ENCODE measurements at regions not wholly inside any gene's neighbourhood (a gene's known extent, or its start where the extent isn't known, plus 50 kb on each side); places are given as distances from the start of the nearest gene placed in this dataset.

GRCh38 chr3:56980243-56980642 is 80.2 kb upstream of the SPATA12 start:
- Mint-ChIP-seq H3K4me3 (peak overlapping the region in 1 of 2 donors; percentile 67), H3K4me1 (ENCODE audit: low read depth) (peaks cover 34% of the 10 kb centered on the region), H3K27ac (no peak overlapping the region), H3K27me3 (ENCODE audit: low read depth) (no peaks in the 10 kb centered on the region), H3K9me3 (no peaks in the 10 kb centered on the region), H3K36me3 (ENCODE audit: insufficient read depth in 2 of 2) (no peaks in the 10 kb centered on the region)
- ATAC-seq (replicated peaks in 1 of 2), result peak; percentile 56 to 64
- peak in 1 of 2 donors; percentile 17 for DNase-seq

DNA sequence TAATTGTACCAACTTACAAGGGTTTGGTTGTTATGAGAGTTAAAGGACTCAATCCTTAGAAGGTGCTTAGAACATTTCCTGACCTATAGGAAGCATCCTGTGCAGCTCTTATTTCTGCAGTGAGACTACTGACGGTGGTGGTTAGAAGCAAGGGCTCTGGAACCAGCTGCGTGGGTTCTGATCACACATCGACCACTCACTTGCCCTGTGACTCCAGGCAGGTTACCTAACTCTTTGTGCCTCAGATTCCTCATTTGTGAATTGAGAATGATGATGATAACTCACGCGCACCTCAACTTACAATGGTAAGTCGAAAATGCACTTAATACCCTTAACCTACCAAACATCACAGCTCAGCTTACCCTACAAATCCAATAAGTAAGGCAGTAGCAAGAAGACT is 80.7 kb upstream of the SPATA12 start:
- H3K27ac Mint-ChIP-seq, result no peak overlapping the region
- ATAC-seq (replicated peaks in 1 of 2) (no peak), DNase-seq (no peak)

GRCh38 chr3:56977561-56977889 is 82.9 kb upstream of the SPATA12 start:
- Mint-ChIP-seq H3K4me3 (no peak overlapping the region), H3K27ac (no peak overlapping the region), H3K9me3 (no peaks in the 10 kb centered on the region), H3K27me3 (ENCODE audit: low read depth) (no peaks in the 10 kb centered on the region), H3K4me1 (ENCODE audit: low read depth) (peaks cover 24% of the 10 kb centered on the region), H3K36me3 (ENCODE audit: insufficient read depth in 2 of 2) (no peaks in the 10 kb centered on the region)
- DNase-seq (no peak), ATAC-seq (replicated peaks in 1 of 2) (no peak)

More for the DNA sequence above, 80.7 kb upstream of the SPATA12 start:
- no peaks in the 10 kb centered on the region for H3K36me3 Mint-ChIP-seq (ENCODE audit: insufficient read depth in 2 of 2)
- H3K4me1 Mint-ChIP-seq (ENCODE audit: low read depth), result peaks cover 34% of the 10 kb centered on the region
- no peak overlapping the region for H3K4me3 Mint-ChIP-seq
- H3K9me3 Mint-ChIP-seq, result no peaks in the 10 kb centered on the region
- no peaks in the 10 kb centered on the region for H3K27me3 Mint-ChIP-seq (ENCODE audit: low read depth)

DNA sequence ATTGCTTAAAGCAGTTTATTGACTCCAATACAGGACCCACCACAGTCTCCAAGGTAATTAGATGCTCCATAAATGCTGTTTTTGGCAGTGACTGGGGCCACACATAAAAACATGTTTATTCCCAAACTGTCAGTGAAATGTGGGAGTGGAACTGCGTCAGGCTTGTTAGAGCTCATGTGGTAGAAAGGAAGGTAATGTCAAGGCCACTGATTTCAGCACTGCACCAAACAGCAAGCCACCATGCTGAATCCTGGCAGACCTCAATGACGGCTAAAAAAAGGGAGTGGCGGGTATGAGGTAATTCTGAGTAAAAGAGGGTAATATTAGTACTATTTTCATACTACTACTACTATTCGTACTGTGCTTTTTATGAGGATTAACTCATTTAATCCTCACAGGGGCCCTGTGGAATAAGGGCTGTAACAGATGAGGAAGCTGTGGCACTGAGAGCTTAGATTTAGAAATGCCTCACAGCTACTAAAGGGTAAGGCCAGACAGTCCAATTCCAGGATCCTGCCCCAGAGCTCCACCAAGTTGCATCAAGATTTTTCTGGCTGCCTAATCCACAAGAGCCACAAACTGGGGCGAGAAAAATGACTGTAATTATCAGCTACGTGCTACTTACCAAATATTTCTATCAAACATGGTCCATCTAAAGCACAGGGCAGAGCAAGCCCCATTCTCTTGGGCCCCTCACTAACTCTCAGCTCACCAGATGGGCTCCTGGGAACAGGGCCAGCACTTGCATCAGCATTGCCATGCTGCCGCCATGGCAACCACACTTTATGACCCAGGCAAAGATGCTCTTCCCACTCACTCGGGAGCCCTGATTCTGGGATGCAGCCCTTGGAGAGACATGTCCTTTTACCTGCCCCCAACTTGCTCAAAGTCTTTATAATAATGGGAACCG is 83.6 kb upstream of the SPATA12 start:
- Mint-ChIP-seq H3K4me1 (ENCODE audit: low read depth) (peaks cover 23% of the 10 kb centered on the region), H3K27ac (no peak overlapping the region), H3K9me3 (no peaks in the 10 kb centered on the region), H3K36me3 (ENCODE audit: insufficient read depth in 2 of 2) (no peaks in the 10 kb centered on the region), H3K27me3 (ENCODE audit: low read depth) (no peaks in the 10 kb centered on the region), H3K4me3 (no peak overlapping the region)
- DNase-seq (no peak), ATAC-seq (replicated peaks in 1 of 2) (no peak)

GRCh38 chr3:56975567-56975966 is 84.9 kb upstream of the SPATA12 start:
- no peak overlapping the region for H3K4me3 Mint-ChIP-seq
- no peaks in the 10 kb centered on the region for H3K27me3 Mint-ChIP-seq (ENCODE audit: low read depth)
- H3K9me3 Mint-ChIP-seq, result no peaks in the 10 kb centered on the region
- ATAC-seq (replicated peaks in 1 of 2), result no peak
- H3K4me1 Mint-ChIP-seq (ENCODE audit: low read depth), result peaks cover 12% of the 10 kb centered on the region
- no peak overlapping the region for H3K27ac Mint-ChIP-seq
- no peaks in the 10 kb centered on the region for H3K36me3 Mint-ChIP-seq (ENCODE audit: insufficient read depth in 2 of 2)
- DNase-seq, result no peak

GRCh38 chr3:56974247-56974930 is 86.1 kb upstream of the SPATA12 start:
- DNase-seq (no peak), ATAC-seq (replicated peaks in 1 of 2) (no peak)
- Mint-ChIP-seq H3K4me3 (no peak overlapping the region), H3K27me3 (ENCODE audit: low read depth) (no peaks in the 10 kb centered on the region), H3K27ac (no peak overlapping the region), H3K9me3 (no peaks in the 10 kb centered on the region), H3K36me3 (ENCODE audit: insufficient read depth in 2 of 2) (no peaks in the 10 kb centered on the region), H3K4me1 (ENCODE audit: low read depth) (peaks cover 10% of the 10 kb centered on the region)

DNA sequence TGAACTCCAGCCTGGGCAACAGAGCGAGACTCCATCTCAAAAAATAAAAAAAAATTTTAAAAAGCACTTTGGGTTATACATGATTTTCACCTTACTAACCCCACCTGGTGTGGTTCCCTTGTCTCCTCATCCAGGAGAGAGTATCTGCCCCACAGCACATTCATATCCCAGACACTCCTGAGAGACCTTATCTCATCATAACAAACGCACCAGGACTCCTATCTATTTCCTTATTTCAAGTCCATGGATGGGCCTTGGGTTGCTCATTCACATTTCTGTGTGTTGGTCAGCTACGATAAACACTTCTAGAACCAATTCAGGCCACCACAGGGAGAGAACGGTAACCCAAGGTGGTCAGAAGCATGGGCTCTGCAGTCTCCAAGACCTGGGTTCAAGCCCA is 88.6 kb upstream of the SPATA12 start:
- H3K27me3 Mint-ChIP-seq (ENCODE audit: low read depth), result no peaks in the 10 kb centered on the region
- peaks cover 10% of the 10 kb centered on the region for H3K4me1 Mint-ChIP-seq (ENCODE audit: low read depth)
- H3K27ac Mint-ChIP-seq, result no peak overlapping the region
- ATAC-seq (replicated peaks in 1 of 2), result no peak
- no peaks in the 10 kb centered on the region for H3K9me3 Mint-ChIP-seq
- DNase-seq, result no peak
- H3K4me3 Mint-ChIP-seq, result no peak overlapping the region
- no peaks in the 10 kb centered on the region for H3K36me3 Mint-ChIP-seq (ENCODE audit: insufficient read depth in 2 of 2)

- no peak for ATAC-seq (replicated peaks in 1 of 2)
- no peaks in the 10 kb centered on the region for H3K36me3 Mint-ChIP-seq (ENCODE audit: insufficient read depth in 2 of 2)
Observed at GRCh38 chr3:56971261-56971660, 89.2 kb upstream of the SPATA12 start.

GRCh38 chr3:56970461-56970879 is 90.0 kb upstream of the SPATA12 start:
- ATAC-seq (replicated peaks in 1 of 2) (peak in 1 of 2 donors; percentile 34), DNase-seq (no peak)
- Mint-ChIP-seq H3K27me3 (ENCODE audit: low read depth) (no peaks in the 10 kb centered on the region), H3K4me1 (ENCODE audit: low read depth) (peaks cover 10% of the 10 kb centered on the region), H3K27ac (no peak overlapping the region), H3K9me3 (no peaks in the 10 kb centered on the region), H3K36me3 (ENCODE audit: insufficient read depth in 2 of 2) (no peaks in the 10 kb centered on the region), H3K4me3 (no peak overlapping the region)

More at GRCh38 chr3:56971261-56971660, 89.2 kb upstream of the SPATA12 start:
- Mint-ChIP-seq H3K9me3 (no peaks in the 10 kb centered on the region), H3K27me3 (ENCODE audit: low read depth) (no peaks in the 10 kb centered on the region), H3K4me3 (no peak overlapping the region), H3K4me1 (ENCODE audit: low read depth) (peaks cover 10% of the 10 kb centered on the region), H3K27ac (no peak overlapping the region)
- no peak for DNase-seq

GRCh38 chr3:56969851-56970250 is 90.6 kb upstream of the SPATA12 start:
- Mint-ChIP-seq H3K27me3 (ENCODE audit: low read depth) (no peaks in the 10 kb centered on the region), H3K4me3 (no peak overlapping the region), H3K36me3 (ENCODE audit: insufficient read depth in 2 of 2) (peaks cover 0 to 2% of the 10 kb centered on the region in 2 donors), H3K9me3 (no peaks in the 10 kb centered on the region), H3K27ac (no peak overlapping the region), H3K4me1 (ENCODE audit: low read depth) (peaks cover 10% of the 10 kb centered on the region)
- no peak for DNase-seq
- ATAC-seq (replicated peaks in 1 of 2), result no peak

DNA sequence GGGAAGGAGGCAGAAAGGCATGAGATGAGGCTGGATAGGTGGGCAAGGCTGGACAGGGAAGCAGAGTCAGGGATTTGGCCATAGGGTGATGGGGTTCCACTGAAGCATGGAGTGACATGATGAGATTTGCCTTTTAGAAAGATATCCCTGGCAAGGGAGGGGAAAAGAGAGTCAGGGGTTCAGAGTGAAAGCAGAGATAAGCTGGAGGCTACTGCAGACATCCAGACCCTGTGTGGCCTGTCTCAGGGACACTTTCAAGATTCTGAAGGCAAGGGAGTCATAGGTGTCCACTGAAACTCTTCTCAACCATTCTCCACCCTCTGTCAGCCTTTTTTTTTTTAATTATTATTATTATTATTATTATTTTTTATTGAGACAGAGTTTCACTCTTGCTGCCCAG is 94.0 kb upstream of the SPATA12 start:
- Mint-ChIP-seq H3K27me3 (ENCODE audit: low read depth) (no peaks in the 10 kb centered on the region), H3K27ac (no peak overlapping the region), H3K36me3 (ENCODE audit: insufficient read depth in 2 of 2) (peaks cover 0 to 2% of the 10 kb centered on the region in 2 donors), H3K4me3 (no peak overlapping the region), H3K9me3 (no peaks in the 10 kb centered on the region), H3K4me1 (ENCODE audit: low read depth) (peaks cover 10% of the 10 kb centered on the region)
- DNase-seq (no peak), ATAC-seq (replicated peaks in 1 of 2) (peak; percentile 48 to 68)

GRCh38 chr3:56966104-56966503 is 94.4 kb upstream of the SPATA12 start:
- ATAC-seq (replicated peaks in 1 of 2) (peak in 1 of 2 donors; percentile 60), DNase-seq (no peak)
- peaks cover 10% of the 10 kb centered on the region for H3K4me1 Mint-ChIP-seq (ENCODE audit: low read depth)
- H3K4me3 Mint-ChIP-seq, result no peak overlapping the region
- peaks cover 0 to 2% of the 10 kb centered on the region in 2 donors for H3K36me3 Mint-ChIP-seq (ENCODE audit: insufficient read depth in 2 of 2)
- no peak overlapping the region for H3K27ac Mint-ChIP-seq
- no peaks in the 10 kb centered on the region for H3K27me3 Mint-ChIP-seq (ENCODE audit: low read depth)
- no peaks in the 10 kb centered on the region for H3K9me3 Mint-ChIP-seq

GRCh38 chr3:56962922-56963321 is 97.5 kb upstream of the SPATA12 start:
- ATAC-seq (replicated peaks in 1 of 2) (no peak), DNase-seq (no peak)
- no peaks in the 10 kb centered on the region for H3K27me3 Mint-ChIP-seq (ENCODE audit: low read depth)
- peaks cover 23% of the 10 kb centered on the region for H3K4me1 Mint-ChIP-seq (ENCODE audit: low read depth)
- no peak overlapping the region for H3K4me3 Mint-ChIP-seq
- no peak overlapping the region for H3K27ac Mint-ChIP-seq
- no peaks in the 10 kb centered on the region for H3K9me3 Mint-ChIP-seq
- peaks cover 0 to 2% of the 10 kb centered on the region in 2 donors for H3K36me3 Mint-ChIP-seq (ENCODE audit: insufficient read depth in 2 of 2)

All from activated T-cell treated with anti-CD3 and anti-CD28 coated beads, Interleukin-2, amount 50 U/mL, for 72 hours (primary cell).